K562 (cell line): ENCODE measurements at regions not wholly inside any gene's neighbourhood (a gene's known extent, or its start where the extent isn't known, plus 50 kb on each side); places are given as distances from the start of the nearest gene placed in this dataset.

ENCODE experiments used
- ATAC-seq: fragments of 200-7000 bp; cut with Tn5 transposase; 3 replicates; pipeline ENCODE4 v1.9.1; 2020; ENCODE audit warnings: moderate library complexity
- BruUV-seq: library from RNA; stranded (reverse); fragments of 400-500 nt; replicated peaks from 2 replicates; lab custom pipeline; 2021; lab: Mats Ljungman, UMichigan
- CTCF ChIA-PET: fragments of 300-600 bp; formaldehyde crosslinking; extraction: SDS; loops from one replicate; lab custom pipeline; 2021; ENCODE audit warnings: low intra/inter-chr PET ratio; lab: Yijun Ruan, JAX
- POLR2A ChIA-PET: fragments of 300-600, 350-650 bp; sonication (Branson Sonifier 250); formaldehyde crosslinking; extraction: SDS; loops from one replicate; lab custom pipeline; 2021; ENCODE audit warnings: antibody characterized with exemption, inconsistent platforms; lab: Yijun Ruan, JAX
- DNase-seq, 4 experiments: peaks; one replicate each; pipeline versions ENCODE4 v3.0.0 to v3.0.0-alpha.2; 2011 to 2018; ENCODE audit warnings: low spot score in 3 of 4, mixed read lengths in 3 of 4; ENCODE audit errors: extremely low read depth in 1 of 4
- FAIRE-seq: peaks from 2 replicates; lab custom pipeline; 2011; peaks lifted over from hg19 to GRCh38; lab: Jason Lieb, UNC
- H2AFZ ChIP-seq: 2 replicates; pipeline ENCODE4 v1.6.0; 2011; ENCODE audit warnings: low read depth, low read length, control low read depth, inconsistent platforms
- H3K27ac ChIP-seq: fragments of 200-600 bp; 3 replicates; pipeline ENCODE4 v1.8.0; 2011; ENCODE audit warnings: low read depth, mild to moderate bottlenecking, control low read depth, inconsistent platforms, low read length, moderate library complexity, mixed read lengths; ENCODE audit errors: extremely low read depth
- H3K27me3 ChIP-seq, 2 experiments: fragments of 300-600 bp in 1 of 2; 2 replicates in 1 of 2; 3 replicates in 1 of 2; pipeline versions ENCODE4 v1.6.0 to v1.8.0; 2011; ENCODE audit warnings: inconsistent platforms in 2 of 2, low read length in 2 of 2, mild to moderate bottlenecking in 1 of 2, mixed read lengths in 1 of 2, moderate library complexity in 1 of 2; ENCODE audit not compliant: control insufficient read depth in 2 of 2, insufficient read depth in 2 of 2
- H3K36me3 ChIP-seq: fragments of 300-600 bp; 3 replicates; pipeline ENCODE4 v1.8.0; 2011; ENCODE audit warnings: mild to moderate bottlenecking, low read length, inconsistent platforms; ENCODE audit not compliant: control insufficient read depth, insufficient read depth
- H3K4me1 ChIP-seq, 2 experiments: fragments of 200-600 bp in 1 of 2; replicated peaks in 1 of 2; 2 replicates in 1 of 2; 3 replicates in 1 of 2; pipeline versions ENCODE4 v1.5.1 to v1.8.0; 2011; ENCODE audit warnings: inconsistent platforms in 2 of 2, low read length in 2 of 2, mild to moderate bottlenecking in 1 of 2, mixed read lengths in 1 of 2, moderate library complexity in 1 of 2; ENCODE audit not compliant: control insufficient read depth in 2 of 2, insufficient read depth in 2 of 2
- H3K4me2 ChIP-seq: 2 replicates; pipeline ENCODE4 v1.6.1; 2011; ENCODE audit warnings: low read length, control low read depth, inconsistent platforms, mixed read lengths; ENCODE audit not compliant: insufficient read depth
- H3K4me3 ChIP-seq: fragments of 200-600 bp; sonication (generic), shearing (Covaris generic); 2 replicates; pipeline ENCODE4 v1.5.1; 2016; ENCODE audit warnings: control low read depth, inconsistent platforms
- H3K79me2 ChIP-seq: fragments of 200-600 bp; 3 replicates; pipeline ENCODE4 v1.8.0; 2011; ENCODE audit warnings: low read length, inconsistent platforms; ENCODE audit not compliant: control insufficient read depth, insufficient read depth
- H3K9ac ChIP-seq, 2 experiments: 2 replicates each; pipeline versions ENCODE4 v1.6.0 to v1.6.1; 2011; ENCODE audit warnings: low read depth in 2 of 2, low read length in 2 of 2, control low read depth in 1 of 2, inconsistent platforms in 1 of 2, mild to moderate bottlenecking in 1 of 2, mixed read lengths in 1 of 2; ENCODE audit not compliant: insufficient read depth in 1 of 2
- H3K9me1 ChIP-seq: one replicate; pipeline ENCODE4 v1.6.0; 2011; ENCODE audit warnings: inconsistent platforms, mild to moderate bottlenecking, low read length, moderate library complexity; ENCODE audit not compliant: control insufficient read depth, insufficient read depth
- H3K9me3 ChIP-seq: replicated peaks from 2 replicates; pipeline ENCODE4 v1.5.1; 2011; ENCODE audit warnings: low read depth, low read length, inconsistent platforms; ENCODE audit not compliant: control insufficient read depth, insufficient read depth
- H4K20me1 ChIP-seq: replicated peaks from 2 replicates; pipeline ENCODE4 v1.6.1; 2011; ENCODE audit warnings: low read length, inconsistent platforms, mixed read lengths; ENCODE audit not compliant: control insufficient read depth, insufficient read depth
- COPS2 ChIP-seq: fragments of 450-650 bp; conservative IDR thresholded peaks from 2 replicates; pipeline ENCODE4 v1.6.1; 2016; ENCODE audit warnings: mild to moderate bottlenecking, moderate library complexity
- DNMT1 ChIP-seq: fragments of 450-650 bp; IDR thresholded peaks from 2 replicates; pipeline ENCODE4 v1.6.1; 2016; ENCODE audit warnings: antibody characterized with exemption, mild to moderate bottlenecking
- GTF2E2 ChIP-seq: fragments of 200-800 bp; sonication (Bioruptor generic); IDR thresholded peaks from 2 replicates; pipeline ENCODE4 v1.6.1; 2016; ENCODE audit warnings: missing genetic modification characterization, missing compliant biosample characterization
- HDAC1 ChIP-seq, 2 experiments: fragments of 450-650 bp; IDR thresholded peaks; 2 replicates each; pipeline ENCODE4 v1.6.1; 2016 to 2017; ENCODE audit warnings: inconsistent platforms in 1 of 2, mild to moderate bottlenecking in 1 of 2, moderate library complexity in 1 of 2
- KLF10 ChIP-seq: fragments of 250-450 bp; sonication (Bioruptor Pico); IDR thresholded peaks from 2 replicates; pipeline ENCODE4 v1.6.1; 2021; ENCODE audit warnings: matching md5 sums
- LARP7 ChIP-seq: fragments of 450-650 bp; IDR thresholded peaks from 2 replicates; pipeline ENCODE4 v1.6.1; 2016
- MTA3 ChIP-seq: fragments of 450-650 bp; formaldehyde crosslinking; IDR thresholded peaks from 2 replicates; pipeline ENCODE4 v1.6.1; 2017; ENCODE audit warnings: mild to moderate bottlenecking, borderline replicate concordance
- PHF21A ChIP-seq: fragments of 450-650 bp; IDR thresholded peaks from 2 replicates; pipeline ENCODE4 v1.6.1; 2017; ENCODE audit warnings: low read depth, borderline replicate concordance
- POLR2G ChIP-seq: fragments of 200-400 bp; formaldehyde crosslinking; IDR thresholded peaks from 2 replicates; pipeline ENCODE4 v1.6.1; 2017; ENCODE audit warnings: low read depth, mild to moderate bottlenecking, antibody characterized with exemption, low read length, moderate library complexity
- WHSC1 ChIP-seq: IDR thresholded peaks from one replicate; pipeline ENCODE4 v1.6.1; 2012; ENCODE audit warnings: low read length, control low read depth, inconsistent platforms
- ZNF24 ChIP-seq: fragments of 450-650 bp; IDR thresholded peaks from 2 replicates; pipeline ENCODE4 v1.6.1; 2016
- ZNF354B ChIP-seq: fragments of 250-450 bp; sonication (Bioruptor Pico); IDR thresholded peaks from 2 replicates; pipeline ENCODE4 v1.4.0; 2020
- ZNF668 ChIP-seq: fragments of 250-450 bp; sonication (Bioruptor Pico); IDR thresholded peaks from 2 replicates; pipeline ENCODE4 v1.8.0; 2022; ENCODE audit warnings: mild to moderate bottlenecking, inconsistent platforms
- ZNF695 ChIP-seq: fragments of 450-650 bp; formaldehyde crosslinking; IDR thresholded peaks from 2 replicates; pipeline ENCODE4 v1.4.0; 2020; ENCODE audit warnings: mild to moderate bottlenecking, moderate library complexity
- WGBS: fragments of 100-300 bp; shearing (Covaris generic); methylation state at CpG from one replicate; pipeline ENCODE4 v1.1.6; 2016; ENCODE audit warnings: low coverage, mixed read lengths; ENCODE audit not compliant: insufficient coverage; ENCODE audit errors: missing lambda C conversion rate; 5-methylcytosine and 5-hydroxymethylcytosine counted together
- in situ Hi-C: fragments of 300-500 bp; cut with MboI; formaldehyde crosslinking; loops from 4 replicates; pipeline ENCODE4 v1.15.0; 2018; ENCODE audit warnings: inconsistent platforms, mixed read lengths
- intact Hi-C: fragments of 100-400 bp; cut with micrococcal nuclease; formaldehyde crosslinking; loops from 2 replicates; pipeline ENCODE4 v1.14.2; 2022
- TF ChIP-seq, protein P1 (sequence below): fragments of 250-450 bp; sonication (Bioruptor Pico); IDR thresholded peaks from 2 replicates; pipeline ENCODE4 v1.5.0; 2021; ENCODE audit warnings: mild to moderate bottlenecking, borderline replicate concordance
- TF ChIP-seq, protein P2 (sequence below), 3 experiments: IDR thresholded peaks in 2 of 3; conservative IDR thresholded peaks in 1 of 3; 2 replicates each; pipeline ENCODE4 v1.5.1; 2011 to 2012; ENCODE audit warnings: low read length in 3 of 3, mild to moderate bottlenecking in 3 of 3, control low read depth in 2 of 3, improper control_type of control experiment in 1 of 3, inconsistent platforms in 1 of 3, low read depth in 1 of 3, mixed read lengths in 1 of 3, moderate library complexity in 1 of 3; ENCODE audit not compliant: insufficient read depth in 2 of 3
- TF ChIP-seq, protein P3 (sequence below): fragments of 200-400 bp; formaldehyde crosslinking; IDR thresholded peaks from 2 replicates; pipeline ENCODE4 v1.6.1; 2017; ENCODE audit warnings: mild to moderate bottlenecking, low read depth, low read length, moderate library complexity
- TF ChIP-seq, protein P4 (sequence below): sonication (generic); formaldehyde crosslinking; IDR thresholded peaks from 2 replicates; pipeline ENCODE4 v1.8.0; 2022; ENCODE audit warnings: mild to moderate bottlenecking, missing genetic modification reagents

DNA sequence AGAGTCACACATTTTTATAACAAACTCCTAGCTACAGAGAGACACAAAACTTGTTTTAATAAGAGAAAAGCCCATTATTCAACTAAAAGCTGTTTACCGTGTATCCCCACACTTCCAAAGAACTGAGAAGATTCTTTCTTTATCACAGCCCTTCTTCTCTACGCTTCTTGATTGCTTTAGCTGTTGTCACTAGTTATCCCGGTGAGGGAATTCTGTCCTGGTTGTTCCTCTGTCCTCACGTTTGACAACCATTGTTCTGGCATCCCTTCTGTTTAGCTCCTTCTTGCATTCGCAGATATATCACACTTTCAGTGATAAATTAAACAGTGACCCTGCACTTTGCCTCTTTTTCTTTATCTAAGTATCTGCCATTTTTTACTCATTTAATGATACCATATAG lies 1035.1 kb upstream of the PCDH20 start:
- ChIA-PET CTCF (no interaction called here), POLR2A (no interaction called here)

More for the DNA sequence above, 1035.1 kb upstream of the PCDH20 start:
- no peak for DNase-seq
- H3K79me2 ChIP-seq: no peaks in the 10 kb centered on the region
- TF ChIP-seq DNMT1: no peak
- no peak for TF ChIP-seq MTA3
- TF ChIP-seq ZNF668 (CRISPR knock-in tag): no peak
- no peak for TF ChIP-seq ZNF354B (CRISPR knock-in tag)
- no peak for TF ChIP-seq LARP7
- no peak for TF ChIP-seq POLR2G
- TF ChIP-seq, protein P1, sequence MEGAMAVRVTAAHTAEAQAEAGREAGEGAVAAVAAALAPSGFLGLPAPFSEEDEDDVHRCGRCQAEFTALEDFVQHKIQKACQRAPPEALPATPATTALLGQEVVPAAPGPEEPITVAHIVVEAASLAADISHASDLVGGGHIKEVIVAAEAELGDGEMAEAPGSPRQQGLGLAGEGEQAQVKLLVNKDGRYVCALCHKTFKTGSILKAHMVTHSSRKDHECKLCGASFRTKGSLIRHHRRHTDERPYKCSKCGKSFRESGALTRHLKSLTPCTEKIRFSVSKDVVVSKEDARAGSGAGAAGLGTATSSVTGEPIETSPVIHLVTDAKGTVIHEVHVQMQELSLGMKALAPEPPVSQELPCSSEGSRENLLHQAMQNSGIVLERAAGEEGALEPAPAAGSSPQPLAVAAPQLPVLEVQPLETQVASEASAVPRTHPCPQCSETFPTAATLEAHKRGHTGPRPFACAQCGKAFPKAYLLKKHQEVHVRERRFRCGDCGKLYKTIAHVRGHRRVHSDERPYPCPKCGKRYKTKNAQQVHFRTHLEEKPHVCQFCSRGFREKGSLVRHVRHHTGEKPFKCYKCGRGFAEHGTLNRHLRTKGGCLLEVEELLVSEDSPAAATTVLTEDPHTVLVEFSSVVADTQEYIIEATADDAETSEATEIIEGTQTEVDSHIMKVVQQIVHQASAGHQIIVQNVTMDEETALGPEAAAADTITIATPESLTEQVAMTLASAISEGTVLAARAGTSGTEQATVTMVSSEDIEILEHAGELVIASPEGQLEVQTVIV (CRISPR knock-in tag): no peak
- TF ChIP-seq KLF10 (CRISPR knock-in tag): no peak
- TF ChIP-seq, protein P2, sequence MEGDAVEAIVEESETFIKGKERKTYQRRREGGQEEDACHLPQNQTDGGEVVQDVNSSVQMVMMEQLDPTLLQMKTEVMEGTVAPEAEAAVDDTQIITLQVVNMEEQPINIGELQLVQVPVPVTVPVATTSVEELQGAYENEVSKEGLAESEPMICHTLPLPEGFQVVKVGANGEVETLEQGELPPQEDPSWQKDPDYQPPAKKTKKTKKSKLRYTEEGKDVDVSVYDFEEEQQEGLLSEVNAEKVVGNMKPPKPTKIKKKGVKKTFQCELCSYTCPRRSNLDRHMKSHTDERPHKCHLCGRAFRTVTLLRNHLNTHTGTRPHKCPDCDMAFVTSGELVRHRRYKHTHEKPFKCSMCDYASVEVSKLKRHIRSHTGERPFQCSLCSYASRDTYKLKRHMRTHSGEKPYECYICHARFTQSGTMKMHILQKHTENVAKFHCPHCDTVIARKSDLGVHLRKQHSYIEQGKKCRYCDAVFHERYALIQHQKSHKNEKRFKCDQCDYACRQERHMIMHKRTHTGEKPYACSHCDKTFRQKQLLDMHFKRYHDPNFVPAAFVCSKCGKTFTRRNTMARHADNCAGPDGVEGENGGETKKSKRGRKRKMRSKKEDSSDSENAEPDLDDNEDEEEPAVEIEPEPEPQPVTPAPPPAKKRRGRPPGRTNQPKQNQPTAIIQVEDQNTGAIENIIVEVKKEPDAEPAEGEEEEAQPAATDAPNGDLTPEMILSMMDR (IDR thresholded peaks at IDR 0.05 in 2 of 3, conservative IDR thresholded peaks at IDR 0.05 in 1 of 3; ENCODE audit: insufficient read depth in 2 of 3, low read depth in 1 of 3, low read length in 3 of 3): no peak
- TF ChIP-seq GTF2E2 (tag): no peak
- TF ChIP-seq PHF21A: no peak
- TF ChIP-seq ZNF695: no peak
- no peak for TF ChIP-seq COPS2
- TF ChIP-seq, protein P3, sequence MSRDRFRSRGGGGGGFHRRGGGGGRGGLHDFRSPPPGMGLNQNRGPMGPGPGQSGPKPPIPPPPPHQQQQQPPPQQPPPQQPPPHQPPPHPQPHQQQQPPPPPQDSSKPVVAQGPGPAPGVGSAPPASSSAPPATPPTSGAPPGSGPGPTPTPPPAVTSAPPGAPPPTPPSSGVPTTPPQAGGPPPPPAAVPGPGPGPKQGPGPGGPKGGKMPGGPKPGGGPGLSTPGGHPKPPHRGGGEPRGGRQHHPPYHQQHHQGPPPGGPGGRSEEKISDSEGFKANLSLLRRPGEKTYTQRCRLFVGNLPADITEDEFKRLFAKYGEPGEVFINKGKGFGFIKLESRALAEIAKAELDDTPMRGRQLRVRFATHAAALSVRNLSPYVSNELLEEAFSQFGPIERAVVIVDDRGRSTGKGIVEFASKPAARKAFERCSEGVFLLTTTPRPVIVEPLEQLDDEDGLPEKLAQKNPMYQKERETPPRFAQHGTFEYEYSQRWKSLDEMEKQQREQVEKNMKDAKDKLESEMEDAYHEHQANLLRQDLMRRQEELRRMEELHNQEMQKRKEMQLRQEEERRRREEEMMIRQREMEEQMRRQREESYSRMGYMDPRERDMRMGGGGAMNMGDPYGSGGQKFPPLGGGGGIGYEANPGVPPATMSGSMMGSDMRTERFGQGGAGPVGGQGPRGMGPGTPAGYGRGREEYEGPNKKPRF: no peak
- no peak for TF ChIP-seq HDAC1 (IDR thresholded peaks at IDR 0.05)
- TF ChIP-seq, protein P4, sequence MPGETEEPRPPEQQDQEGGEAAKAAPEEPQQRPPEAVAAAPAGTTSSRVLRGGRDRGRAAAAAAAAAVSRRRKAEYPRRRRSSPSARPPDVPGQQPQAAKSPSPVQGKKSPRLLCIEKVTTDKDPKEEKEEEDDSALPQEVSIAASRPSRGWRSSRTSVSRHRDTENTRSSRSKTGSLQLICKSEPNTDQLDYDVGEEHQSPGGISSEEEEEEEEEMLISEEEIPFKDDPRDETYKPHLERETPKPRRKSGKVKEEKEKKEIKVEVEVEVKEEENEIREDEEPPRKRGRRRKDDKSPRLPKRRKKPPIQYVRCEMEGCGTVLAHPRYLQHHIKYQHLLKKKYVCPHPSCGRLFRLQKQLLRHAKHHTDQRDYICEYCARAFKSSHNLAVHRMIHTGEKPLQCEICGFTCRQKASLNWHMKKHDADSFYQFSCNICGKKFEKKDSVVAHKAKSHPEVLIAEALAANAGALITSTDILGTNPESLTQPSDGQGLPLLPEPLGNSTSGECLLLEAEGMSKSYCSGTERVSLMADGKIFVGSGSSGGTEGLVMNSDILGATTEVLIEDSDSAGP: no peak
- TF ChIP-seq WHSC1: no peak
- TF ChIP-seq ZNF24: no peak
- no peak overlapping the region for H3K9ac ChIP-seq
- H4K20me1 ChIP-seq: no peaks in the 10 kb centered on the region
- H2AFZ ChIP-seq: no peak overlapping the region
- H3K27me3 ChIP-seq: no peaks in the 10 kb centered on the region
- no peaks in the 10 kb centered on the region for H3K9me3 ChIP-seq
- intact Hi-C loops (no loop called here), in situ Hi-C loops (no loop called here)
- WGBS: 0% methylated on average over 5 of the region's 5 CpGs
- no peak for FAIRE-seq
- H3K4me3 ChIP-seq: no peak overlapping the region
- H3K9me1 ChIP-seq: no peaks in the 10 kb centered on the region
- H3K4me1 ChIP-seq: no peaks in the 10 kb centered on the region
- no peaks in the 10 kb centered on the region for H3K36me3 ChIP-seq
- no TSS peak for BruUV-seq
- no peak overlapping the region for H3K27ac ChIP-seq
- H3K4me2 ChIP-seq: no peak overlapping the region
- ATAC-seq: no peak
